ENCODE measurements at regions not wholly inside any gene's neighbourhood (a gene's known extent, or its start where the extent isn't known, plus 50 kb on each side); places are given as distances from the start of the nearest gene placed in this dataset.

DNA sequence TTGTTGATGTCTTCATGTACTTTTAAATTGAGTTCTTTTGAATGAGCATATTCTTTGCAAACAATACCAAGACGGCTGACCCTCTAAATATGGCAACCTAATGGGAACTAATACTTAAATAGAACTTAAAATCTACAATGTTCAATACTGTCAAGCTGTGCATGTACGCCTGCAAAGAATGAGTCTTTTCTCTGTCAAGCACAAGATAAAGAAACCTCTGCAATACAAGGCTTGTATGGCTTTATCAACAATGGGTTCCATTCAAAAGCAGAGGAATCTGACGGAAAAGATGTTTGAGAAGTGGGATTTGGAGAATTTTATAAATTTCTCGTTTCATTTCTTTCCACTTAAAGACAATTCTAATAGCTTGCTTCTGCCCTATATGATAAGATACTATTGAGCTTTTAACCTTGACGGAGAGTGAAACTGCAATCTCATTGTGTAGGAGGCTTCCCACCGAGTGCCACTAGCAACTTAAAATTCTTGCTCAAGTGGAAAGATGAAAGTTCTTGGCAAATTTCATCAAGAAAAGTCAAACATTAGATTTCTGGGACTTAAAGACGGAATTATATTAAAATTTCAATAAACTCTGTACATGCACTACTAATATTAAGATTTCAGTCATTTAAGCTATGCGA is 119.8 kb downstream of the RGS21 start:
- Histone ChIP-seq H3K36me3 (replicated peaks; ENCODE audit: insufficient read depth, low read length) (no peaks in the 10 kb centered on the region), H3K9ac (ENCODE audit: low read length) (no peak overlapping the region), H3K4me2 (ENCODE audit: low read depth, low read length) (no peak overlapping the region), H3K27me3 (replicated peaks; ENCODE audit: insufficient read depth, low read length) (no peaks in the 10 kb centered on the region), H3K4me3 (ENCODE audit: low read length) (no peak overlapping the region), H3K4me1 (ENCODE audit: low read length) (no peaks in the 10 kb centered on the region), H3K9me3 (replicated peaks; ENCODE audit: insufficient read depth, low read length) (no peaks in the 10 kb centered on the region), H3K79me2 (ENCODE audit: low read length) (no peaks in the 10 kb centered on the region), H3K27ac (ENCODE audit: low read length) (no peak overlapping the region), H4K20me1 (ENCODE audit: insufficient read depth, low read length) (no peaks in the 10 kb centered on the region), H3K9me2 (replicated peaks; ENCODE audit: insufficient read depth, low read length) (no peaks in the 10 kb centered on the region), H3F3A (ENCODE audit: insufficient read depth, low read length) (no peaks in the 10 kb centered on the region), H2AFZ (ENCODE audit: low read length) (no peak overlapping the region)
- no peak for DNase-seq
- TF ChIP-seq, protein P1, sequence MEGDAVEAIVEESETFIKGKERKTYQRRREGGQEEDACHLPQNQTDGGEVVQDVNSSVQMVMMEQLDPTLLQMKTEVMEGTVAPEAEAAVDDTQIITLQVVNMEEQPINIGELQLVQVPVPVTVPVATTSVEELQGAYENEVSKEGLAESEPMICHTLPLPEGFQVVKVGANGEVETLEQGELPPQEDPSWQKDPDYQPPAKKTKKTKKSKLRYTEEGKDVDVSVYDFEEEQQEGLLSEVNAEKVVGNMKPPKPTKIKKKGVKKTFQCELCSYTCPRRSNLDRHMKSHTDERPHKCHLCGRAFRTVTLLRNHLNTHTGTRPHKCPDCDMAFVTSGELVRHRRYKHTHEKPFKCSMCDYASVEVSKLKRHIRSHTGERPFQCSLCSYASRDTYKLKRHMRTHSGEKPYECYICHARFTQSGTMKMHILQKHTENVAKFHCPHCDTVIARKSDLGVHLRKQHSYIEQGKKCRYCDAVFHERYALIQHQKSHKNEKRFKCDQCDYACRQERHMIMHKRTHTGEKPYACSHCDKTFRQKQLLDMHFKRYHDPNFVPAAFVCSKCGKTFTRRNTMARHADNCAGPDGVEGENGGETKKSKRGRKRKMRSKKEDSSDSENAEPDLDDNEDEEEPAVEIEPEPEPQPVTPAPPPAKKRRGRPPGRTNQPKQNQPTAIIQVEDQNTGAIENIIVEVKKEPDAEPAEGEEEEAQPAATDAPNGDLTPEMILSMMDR (IDR thresholded peaks at IDR 0.05; ENCODE audit: low read length), result no peak
- no peak for TF ChIP-seq EZH2phosphoT487 (IDR thresholded peaks at IDR 0.05; ENCODE audit: low read length)
- TF ChIP-seq EZH2 (optimal IDR thresholded peaks at IDR 0.05; ENCODE audit: low read depth, low read length), result no peak

DNA sequence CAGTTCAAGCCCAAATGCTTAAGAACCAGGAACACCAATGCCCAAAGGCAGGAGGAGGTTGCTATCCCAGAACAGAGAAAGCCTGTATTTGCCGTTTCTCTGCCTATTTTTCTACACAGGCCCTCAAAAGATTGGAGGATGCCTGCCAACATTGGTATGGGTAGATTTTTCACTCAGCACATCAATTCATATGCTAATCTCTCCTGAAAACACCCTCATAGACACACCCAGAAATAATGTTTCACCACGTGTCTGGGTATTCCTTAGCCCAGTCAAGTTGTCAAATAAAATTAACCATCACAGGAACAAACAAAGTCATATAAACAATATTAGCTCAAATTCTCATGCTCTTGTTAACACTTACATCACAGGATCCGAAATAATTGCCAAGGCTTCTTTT is 121.9 kb downstream of the RGS21 start:
- TF ChIP-seq EZH2 (optimal IDR thresholded peaks at IDR 0.05; ENCODE audit: low read depth, low read length) (no peak), EZH2phosphoT487 (IDR thresholded peaks at IDR 0.05; ENCODE audit: low read length) (no peak)
- TF ChIP-seq, protein P1 (IDR thresholded peaks at IDR 0.05; ENCODE audit: low read length), result no peak
- no peak overlapping the region for H3K4me2 ChIP-seq (ENCODE audit: low read depth, low read length)

DNA sequence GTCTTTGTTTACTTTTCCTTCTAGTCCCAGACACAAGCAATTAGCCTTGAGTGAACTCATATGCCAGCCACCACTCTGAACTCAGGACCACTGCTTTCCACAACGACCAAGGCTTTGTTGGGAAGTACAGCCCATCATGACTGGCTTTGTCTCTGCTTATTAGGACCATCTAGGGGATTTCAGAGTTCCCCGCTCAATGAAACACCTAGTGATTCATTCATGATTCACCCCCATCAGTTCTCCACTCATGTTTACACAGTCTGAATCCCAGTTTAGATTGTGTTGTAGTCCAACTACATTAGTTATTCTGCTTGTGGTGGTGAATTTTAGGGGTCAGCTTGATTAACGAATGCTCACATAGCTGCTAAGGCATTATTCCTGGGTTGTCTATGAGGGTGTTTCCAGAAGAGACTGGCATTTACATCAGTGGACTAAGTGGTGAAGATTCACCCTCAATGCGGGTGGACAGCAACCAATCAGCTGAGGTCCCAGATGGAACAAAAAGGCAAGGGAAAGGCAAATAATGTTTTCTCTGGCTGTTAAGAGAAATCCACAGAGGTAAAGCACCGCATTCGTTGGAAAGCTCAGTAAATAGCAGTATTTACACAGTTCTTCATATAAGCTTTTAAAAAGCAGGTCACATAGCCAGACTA is 122.7 kb downstream of the RGS21 start:
- no peaks in the 10 kb centered on the region for H3K9me3 ChIP-seq (replicated peaks; ENCODE audit: insufficient read depth, low read length)
- no peak overlapping the region for H3K9ac ChIP-seq (ENCODE audit: low read length)
- TF ChIP-seq EZH2phosphoT487 (IDR thresholded peaks at IDR 0.05; ENCODE audit: low read length), result no peak
- TF ChIP-seq, protein P1 (IDR thresholded peaks at IDR 0.05; ENCODE audit: low read length), result no peak
- no peak for TF ChIP-seq EZH2 (optimal IDR thresholded peaks at IDR 0.05; ENCODE audit: low read depth, low read length)

More for the DNA sequence above, 121.9 kb downstream of the RGS21 start:
- DNase-seq, result no peak
- Histone ChIP-seq H3K4me3 (ENCODE audit: low read length) (no peak overlapping the region), H3K27me3 (replicated peaks; ENCODE audit: insufficient read depth, low read length) (no peaks in the 10 kb centered on the region), H3K9me3 (replicated peaks; ENCODE audit: insufficient read depth, low read length) (no peaks in the 10 kb centered on the region), H3K27ac (ENCODE audit: low read length) (no peak overlapping the region), H2AFZ (ENCODE audit: low read length) (no peak overlapping the region), H3K9ac (ENCODE audit: low read length) (no peak overlapping the region), H3F3A (ENCODE audit: insufficient read depth, low read length) (no peaks in the 10 kb centered on the region), H3K36me3 (replicated peaks; ENCODE audit: insufficient read depth, low read length) (no peaks in the 10 kb centered on the region), H4K20me1 (ENCODE audit: insufficient read depth, low read length) (no peaks in the 10 kb centered on the region), H3K79me2 (ENCODE audit: low read length) (no peaks in the 10 kb centered on the region), H3K4me1 (ENCODE audit: low read length) (no peaks in the 10 kb centered on the region), H3K9me2 (replicated peaks; ENCODE audit: insufficient read depth, low read length) (no peaks in the 10 kb centered on the region)

More for the DNA sequence above, 122.7 kb downstream of the RGS21 start:
- no peaks in the 10 kb centered on the region for H3K9me2 ChIP-seq (replicated peaks; ENCODE audit: insufficient read depth, low read length)
- no peaks in the 10 kb centered on the region for H3K27me3 ChIP-seq (replicated peaks; ENCODE audit: insufficient read depth, low read length)
- no peak overlapping the region for H3K4me3 ChIP-seq (ENCODE audit: low read length)
- no peak overlapping the region for H3K27ac ChIP-seq (ENCODE audit: low read length)
- no peaks in the 10 kb centered on the region for H3K79me2 ChIP-seq (ENCODE audit: low read length)
- H3F3A ChIP-seq (ENCODE audit: insufficient read depth, low read length), result no peaks in the 10 kb centered on the region
- no peaks in the 10 kb centered on the region for H3K36me3 ChIP-seq (replicated peaks; ENCODE audit: insufficient read depth, low read length)
- no peaks in the 10 kb centered on the region for H4K20me1 ChIP-seq (ENCODE audit: insufficient read depth, low read length)
- H2AFZ ChIP-seq (ENCODE audit: low read length), result no peak overlapping the region
- no peaks in the 10 kb centered on the region for H3K4me1 ChIP-seq (ENCODE audit: low read length)
- DNase-seq, result no peak
- H3K4me2 ChIP-seq (ENCODE audit: low read depth, low read length), result no peak overlapping the region

Measured in MM.1S (cell line).